Vagina (tissue), 2 donors: ENCODE measurements at regions not wholly inside any gene's neighbourhood (a gene's known extent, or its start where the extent isn't known, plus 50 kb on each side); places are given as distances from the start of the nearest gene placed in this dataset.

Experiments used
- DNase-seq, 2 donors: peaks; one replicate each; pipeline ENCODE4 v3.0.0-alpha.2; 2017; ENCODE audit errors: extremely low spot score in 2 of 2
- H3K27ac ChIP-seq: fragments of 200-600 bp; sonication (generic); one replicate; pipeline ENCODE4 v1.5.1; 2019
- H3K27me3 ChIP-seq: fragments of 200-600 bp; sonication (generic); one replicate; pipeline ENCODE4 v1.5.1; 2019
- H3K36me3 ChIP-seq, 2 donors: fragments of 200-600 bp; sonication (generic); one replicate each; pipeline ENCODE4 v1.5.1; 2017 to 2019
- H3K4me1 ChIP-seq: fragments of 200-600 bp; sonication (generic); one replicate; pipeline ENCODE4 v1.5.1; 2019
- H3K4me3 ChIP-seq, 2 donors: fragments of 200-600 bp; sonication (generic); 1 replicate in 1 of 2; 2 replicates in 1 of 2; pipeline ENCODE4 v1.5.1; 2016 to 2019
- H3K9me3 ChIP-seq: fragments of 200-600 bp; sonication (generic); one replicate; pipeline ENCODE4 v1.5.1; 2019
- POLR2A ChIP-seq, 2 donors: fragments of 450-650 bp; IDR thresholded peaks; one replicate each; pipeline ENCODE4 v1.6.1; 2017; ENCODE audit warnings: antibody characterized with exemption in 2 of 2, mild to moderate bottlenecking in 2 of 2, moderate library complexity in 2 of 2
- POLR2AphosphoS5 ChIP-seq, 2 donors: sonication (generic); formaldehyde crosslinking; IDR thresholded peaks; one replicate each; pipeline ENCODE4 v1.9.0; 2017; ENCODE audit warnings: antibody characterized with exemption in 2 of 2, mild to moderate bottlenecking in 2 of 2, low read depth in 1 of 2; ENCODE audit not compliant: insufficient read depth in 1 of 2
- intact Hi-C: fragments of 100-400 bp; cut with DNase I; formaldehyde crosslinking; loops from one replicate; pipeline ENCODE4 v1.15.1; 2023
- TF ChIP-seq, protein P1 (sequence below), 3 experiments: fragments of 450-650 bp in 2 of 3; fragments of 200-600 bp in 1 of 3; sonication (generic) in 1 of 3; IDR thresholded peaks; one replicate each; pipeline ENCODE4 v1.5.1; 2017 to 2019; ENCODE audit warnings: antibody characterized with exemption in 3 of 3, mild to moderate bottlenecking in 2 of 3, moderate library complexity in 2 of 3

DNA sequence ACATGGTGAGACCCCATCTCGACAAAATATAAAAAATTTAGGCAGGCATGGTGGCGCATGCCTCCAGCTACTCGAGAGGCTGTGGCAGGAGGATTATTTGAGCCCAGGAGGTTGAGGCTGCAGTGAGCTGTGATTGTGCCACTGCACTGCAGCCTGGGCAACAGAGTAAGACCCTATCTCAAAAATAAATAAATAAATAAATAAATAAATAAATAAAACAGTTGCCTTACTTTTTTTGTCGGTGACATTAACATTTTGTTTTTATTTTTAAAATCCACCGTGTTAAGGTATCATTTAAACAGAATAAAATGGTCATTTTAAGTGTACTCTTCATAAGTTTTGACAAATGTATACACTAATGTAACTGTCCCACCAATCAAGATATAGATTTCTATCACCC, 57.0 kb downstream of the RASL11A start:
- Histone ChIP-seq H3K27me3 (no peaks in the 10 kb centered on the region), H3K27ac (no peak overlapping the region), H3K4me1 (no peaks in the 10 kb centered on the region), H3K9me3 (no peaks in the 10 kb centered on the region), H3K36me3 (no peaks in the 10 kb centered on the region), H3K4me3 (no peak overlapping the region)
- intact Hi-C loops, result no loop called here
- TF ChIP-seq POLR2AphosphoS5 (IDR thresholded peaks at IDR 0.05; ENCODE audit: insufficient read depth in 1 of 2, low read depth in 1 of 2), result no peak
- no peak for TF ChIP-seq POLR2A (IDR thresholded peaks at IDR 0.05)
- TF ChIP-seq, protein P1, sequence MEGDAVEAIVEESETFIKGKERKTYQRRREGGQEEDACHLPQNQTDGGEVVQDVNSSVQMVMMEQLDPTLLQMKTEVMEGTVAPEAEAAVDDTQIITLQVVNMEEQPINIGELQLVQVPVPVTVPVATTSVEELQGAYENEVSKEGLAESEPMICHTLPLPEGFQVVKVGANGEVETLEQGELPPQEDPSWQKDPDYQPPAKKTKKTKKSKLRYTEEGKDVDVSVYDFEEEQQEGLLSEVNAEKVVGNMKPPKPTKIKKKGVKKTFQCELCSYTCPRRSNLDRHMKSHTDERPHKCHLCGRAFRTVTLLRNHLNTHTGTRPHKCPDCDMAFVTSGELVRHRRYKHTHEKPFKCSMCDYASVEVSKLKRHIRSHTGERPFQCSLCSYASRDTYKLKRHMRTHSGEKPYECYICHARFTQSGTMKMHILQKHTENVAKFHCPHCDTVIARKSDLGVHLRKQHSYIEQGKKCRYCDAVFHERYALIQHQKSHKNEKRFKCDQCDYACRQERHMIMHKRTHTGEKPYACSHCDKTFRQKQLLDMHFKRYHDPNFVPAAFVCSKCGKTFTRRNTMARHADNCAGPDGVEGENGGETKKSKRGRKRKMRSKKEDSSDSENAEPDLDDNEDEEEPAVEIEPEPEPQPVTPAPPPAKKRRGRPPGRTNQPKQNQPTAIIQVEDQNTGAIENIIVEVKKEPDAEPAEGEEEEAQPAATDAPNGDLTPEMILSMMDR (IDR thresholded peaks at IDR 0.05), result no peak
- DNase-seq, result no peak

DNA sequence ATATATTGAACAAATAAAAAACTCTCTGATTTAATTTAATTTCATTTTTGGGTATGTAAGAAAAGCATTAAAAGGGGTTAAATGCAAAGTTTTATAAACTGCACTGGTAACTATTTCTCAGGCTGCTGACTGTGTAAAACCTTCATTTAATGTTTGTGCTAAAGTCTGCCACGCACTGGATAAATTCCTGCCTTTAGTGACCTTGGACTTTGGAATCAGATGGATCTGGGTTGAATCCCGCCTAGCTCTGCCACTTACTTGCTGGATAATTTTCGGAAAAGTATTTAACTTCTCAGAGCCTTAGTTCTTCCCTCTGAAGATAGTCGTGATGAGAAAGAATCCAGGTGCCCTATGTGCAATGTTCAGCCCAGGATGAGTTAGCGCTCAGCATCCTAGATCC, 58.6 kb downstream of the RASL11A start:
- H3K27ac ChIP-seq, result no peak overlapping the region
- H3K27me3 ChIP-seq, result no peaks in the 10 kb centered on the region
- no peaks in the 10 kb centered on the region for H3K9me3 ChIP-seq
- no peak overlapping the region for H3K4me3 ChIP-seq
- no peaks in the 10 kb centered on the region for H3K36me3 ChIP-seq
- DNase-seq, result no peak
- TF ChIP-seq POLR2A (IDR thresholded peaks at IDR 0.05) (no peak), POLR2AphosphoS5 (IDR thresholded peaks at IDR 0.05; ENCODE audit: insufficient read depth in 1 of 2, low read depth in 1 of 2) (no peak)
- TF ChIP-seq, protein P1 (IDR thresholded peaks at IDR 0.05), result no peak
- H3K4me1 ChIP-seq, result no peaks in the 10 kb centered on the region
- intact Hi-C loops, result no loop called here

DNA sequence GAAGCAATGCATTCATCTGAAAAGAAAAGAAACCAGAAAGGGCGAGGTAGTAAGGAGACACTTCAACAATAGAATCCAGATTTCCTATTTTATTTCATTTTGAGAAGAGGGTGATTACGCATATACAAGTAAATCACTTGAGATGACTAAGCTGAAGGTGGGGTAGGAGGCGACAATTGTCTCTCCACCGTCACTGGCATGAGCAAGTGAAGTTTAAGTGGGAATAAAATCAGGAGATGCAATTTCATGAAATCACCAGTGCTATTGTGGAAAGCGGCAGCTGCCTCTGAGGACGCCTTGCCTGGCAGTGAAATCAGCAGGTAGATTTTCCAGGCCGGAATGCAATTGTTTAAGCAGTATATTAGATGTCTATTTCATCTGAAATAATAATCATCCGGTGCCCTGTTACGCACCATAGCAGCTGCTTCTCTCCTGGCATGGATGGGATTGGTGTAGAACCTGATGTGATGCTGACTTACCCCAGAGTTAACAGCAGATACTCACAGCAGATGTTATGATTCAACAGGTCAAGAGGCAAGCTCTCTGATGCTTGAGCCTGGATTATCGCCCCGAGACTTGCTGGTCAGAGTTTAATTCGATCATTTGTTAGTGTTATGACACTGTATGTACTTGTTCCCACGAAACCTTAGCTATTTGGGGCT, 64.3 kb downstream of the RASL11A start:
- Histone ChIP-seq H3K36me3 (no peaks in the 10 kb centered on the region), H3K27ac (no peak overlapping the region), H3K4me3 (no peak overlapping the region), H3K9me3 (no peaks in the 10 kb centered on the region), H3K4me1 (no peaks in the 10 kb centered on the region), H3K27me3 (no peaks in the 10 kb centered on the region)
- intact Hi-C loops, result no loop called here
- TF ChIP-seq POLR2AphosphoS5 (IDR thresholded peaks at IDR 0.05; ENCODE audit: insufficient read depth in 1 of 2, low read depth in 1 of 2) (no peak), POLR2A (IDR thresholded peaks at IDR 0.05) (no peak)
- TF ChIP-seq, protein P1 (IDR thresholded peaks at IDR 0.05), result no peak
- no peak for DNase-seq

DNA sequence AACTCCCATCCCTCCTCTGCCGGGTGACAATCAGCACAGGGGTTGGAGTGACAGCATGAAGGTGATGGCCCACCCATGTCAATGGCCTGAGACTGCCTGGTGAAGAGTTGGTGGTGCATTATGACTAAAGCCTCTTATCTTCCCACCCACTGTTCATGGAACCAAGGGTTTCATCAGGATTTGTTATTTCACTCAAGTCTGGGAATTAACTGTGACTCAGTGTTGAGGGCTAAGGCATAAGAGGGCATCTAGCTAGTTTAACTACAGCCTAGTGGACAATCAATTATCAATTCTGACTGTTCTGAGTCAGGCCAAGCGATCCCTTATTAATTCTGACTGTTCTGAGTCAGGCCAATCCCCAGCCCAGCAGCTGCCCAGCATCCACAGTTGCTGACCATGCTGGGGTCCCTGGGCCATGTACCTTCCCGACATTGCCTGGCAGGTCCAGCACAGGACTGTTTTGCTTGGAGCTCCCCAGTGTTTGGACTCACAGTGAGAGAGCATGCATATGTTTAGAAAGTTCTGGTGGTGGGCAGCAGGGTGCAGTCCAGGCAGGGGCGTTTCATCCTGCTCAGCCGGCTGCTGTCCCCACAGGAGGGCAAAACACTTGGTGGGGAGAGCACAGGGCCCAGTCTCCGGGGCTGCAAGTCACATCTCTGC, 65.5 kb downstream of the RASL11A start:
- no peak overlapping the region for H3K27ac ChIP-seq
- no peaks in the 10 kb centered on the region for H3K9me3 ChIP-seq
- TF ChIP-seq POLR2AphosphoS5 (IDR thresholded peaks at IDR 0.05; ENCODE audit: insufficient read depth in 1 of 2, low read depth in 1 of 2), result no peak
- TF ChIP-seq POLR2A (IDR thresholded peaks at IDR 0.05), result no peak
- TF ChIP-seq, protein P1 (IDR thresholded peaks at IDR 0.05), result no peak
- no peaks in the 10 kb centered on the region for H3K4me1 ChIP-seq
- no peaks in the 10 kb centered on the region for H3K27me3 ChIP-seq
- no peak overlapping the region for H3K4me3 ChIP-seq
- intact Hi-C loops, result no loop called here
- DNase-seq, result no peak
- no peaks in the 10 kb centered on the region for H3K36me3 ChIP-seq

DNA sequence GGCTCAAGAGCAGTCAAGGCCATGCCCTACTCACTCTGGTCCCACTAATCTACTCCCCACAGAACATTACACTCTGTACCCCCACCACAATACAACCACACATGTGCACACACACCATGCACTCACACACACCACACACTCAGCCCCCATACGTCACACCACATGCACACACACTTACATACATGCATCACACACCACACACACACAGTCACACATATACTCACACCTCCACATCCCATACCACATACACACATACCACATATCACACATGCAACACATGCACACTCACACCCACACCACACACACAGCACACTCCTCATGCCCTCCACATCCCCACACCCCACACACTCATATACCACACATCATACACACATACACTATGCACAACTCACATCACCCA, 67.6 kb downstream of the RASL11A start:
- intact Hi-C loops, result no loop called here
- Histone ChIP-seq H3K27ac (no peak overlapping the region), H3K36me3 (no peaks in the 10 kb centered on the region), H3K9me3 (no peaks in the 10 kb centered on the region), H3K4me1 (no peaks in the 10 kb centered on the region), H3K27me3 (no peaks in the 10 kb centered on the region), H3K4me3 (no peak overlapping the region)
- TF ChIP-seq POLR2AphosphoS5 (IDR thresholded peaks at IDR 0.05; ENCODE audit: insufficient read depth in 1 of 2, low read depth in 1 of 2), result no peak
- TF ChIP-seq, protein P1 (IDR thresholded peaks at IDR 0.05), result no peak
- no peak for TF ChIP-seq POLR2A (IDR thresholded peaks at IDR 0.05)
- no peak for DNase-seq
